GM19099 (cell line): ENCODE measurements at regions not wholly inside any gene's neighbourhood (a gene's known extent, or its start where the extent isn't known, plus 50 kb on each side); places are given as distances from the start of the nearest gene placed in this dataset.

Experiments
- POLR2A ChIP-seq: IDR thresholded peaks from 3 replicates; pipeline ENCODE4 v1.6.1; 2011; ENCODE audit warnings: low read depth; ENCODE audit not compliant: insufficient read length; ENCODE audit errors: extremely low read depth

- TF ChIP-seq POLR2A: no peak
Measured at GRCh38 chr14:65892315-65892714, 479.8 kb downstream of the FUT8 start.

DNA sequence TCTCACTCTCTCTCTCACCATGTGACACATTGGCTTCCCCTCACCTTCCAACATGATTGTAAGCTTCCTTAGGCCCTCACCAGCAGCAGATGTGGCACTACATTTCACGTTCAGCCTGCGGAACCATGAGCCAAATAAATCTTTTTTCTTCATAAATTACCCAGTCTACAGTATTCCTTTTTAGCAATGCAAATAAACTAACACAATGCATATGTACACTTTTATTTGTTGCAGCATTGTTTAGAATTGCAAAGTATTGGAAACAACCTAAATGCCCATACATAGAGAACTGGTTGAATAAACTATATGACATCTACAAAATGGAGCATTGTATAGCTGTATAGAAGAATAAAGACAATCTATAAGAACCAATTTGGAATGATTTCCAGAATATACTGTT, 487.6 kb downstream of the FUT8 start:
- no peak for TF ChIP-seq POLR2A

DNA sequence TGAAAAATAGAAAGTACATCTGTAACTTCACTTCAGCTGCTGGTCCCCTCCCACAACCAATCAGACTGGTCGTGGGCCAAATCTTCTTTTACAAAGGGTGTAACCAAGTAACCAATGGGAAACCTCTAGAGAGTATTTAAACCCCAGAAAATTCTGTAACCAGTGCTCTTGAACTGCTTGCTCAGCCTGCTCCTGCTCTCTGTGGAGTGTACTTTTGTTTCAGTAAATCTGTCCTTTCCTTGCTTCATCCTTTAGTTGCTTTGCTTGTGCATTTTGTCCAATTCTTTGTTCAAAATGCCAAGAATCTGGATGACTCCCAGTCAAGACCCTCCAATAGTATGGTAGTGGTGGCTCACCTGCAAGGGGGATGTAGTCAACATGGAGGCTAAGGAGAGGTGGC, 489.1 kb downstream of the FUT8 start:
- no peak for TF ChIP-seq POLR2A

DNA sequence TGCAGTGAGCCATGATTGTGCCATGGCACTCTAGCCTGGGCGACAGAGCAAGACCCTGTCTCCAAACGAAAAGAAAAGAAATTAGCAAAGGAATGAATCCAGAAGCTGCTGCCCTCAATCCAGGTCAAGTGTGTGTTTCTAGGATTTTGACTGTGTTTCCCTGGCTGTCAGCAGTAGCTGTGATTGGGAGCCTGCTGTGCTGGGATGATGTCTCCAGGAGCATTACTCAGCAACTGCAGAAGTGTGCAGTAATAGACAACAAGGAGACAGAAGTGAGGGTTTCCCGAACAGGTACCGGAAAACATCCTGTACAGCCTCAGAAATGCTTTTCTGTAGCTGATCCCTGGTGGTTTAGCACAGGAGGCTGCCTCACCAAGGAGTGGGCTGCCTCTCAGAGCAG, 492.5 kb downstream of the FUT8 start:
- TF ChIP-seq POLR2A: no peak

DNA sequence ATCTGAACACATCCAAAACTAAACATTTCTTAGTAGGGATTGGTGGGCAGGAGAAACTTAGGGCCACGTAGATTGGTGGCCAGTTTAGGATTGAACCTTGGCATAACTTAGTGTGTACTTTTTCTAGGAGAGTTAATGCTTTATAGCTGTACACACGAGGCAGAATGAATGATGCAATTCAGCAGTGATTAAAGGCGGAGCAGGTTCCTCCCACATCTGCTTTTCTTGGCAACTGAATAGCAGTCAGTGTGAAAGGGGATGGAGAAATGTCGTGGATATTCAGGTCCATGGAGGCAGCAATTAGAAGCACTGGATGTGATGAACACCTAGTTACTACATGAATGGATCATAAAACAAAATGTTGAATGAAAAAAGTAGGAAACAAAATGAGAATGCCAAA, 493.8 kb downstream of the FUT8 start:
- TF ChIP-seq POLR2A: no peak

- no peak for TF ChIP-seq POLR2A
Measured at GRCh38 chr14:65906948-65907347, 494.4 kb downstream of the FUT8 start.

GRCh38 chr14:65910108-65910786, 497.7 kb downstream of the FUT8 start:
- TF ChIP-seq POLR2A: no peak

DNA sequence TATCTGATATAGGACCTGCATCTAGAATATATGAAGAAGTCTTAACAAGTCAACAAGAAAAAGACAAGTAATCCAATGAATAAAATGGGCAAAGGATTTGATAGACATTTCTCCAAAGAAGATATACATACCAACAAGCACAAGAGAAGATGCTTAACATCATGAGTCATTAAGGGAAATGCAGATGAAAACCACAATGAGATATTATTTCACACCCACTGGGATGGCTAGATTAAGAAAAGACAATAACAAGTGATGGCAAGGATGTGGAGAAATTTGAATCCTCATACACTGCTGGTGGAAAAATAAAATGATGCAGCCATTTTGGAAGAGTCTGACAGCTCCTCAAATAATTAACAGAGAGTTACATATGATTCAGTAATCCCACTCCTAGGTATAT, 502.6 kb downstream of the FUT8 start:
- no peak for TF ChIP-seq POLR2A

GRCh38 chr14:65916055-65916454, 503.5 kb downstream of the FUT8 start:
- TF ChIP-seq POLR2A: no peak

DNA sequence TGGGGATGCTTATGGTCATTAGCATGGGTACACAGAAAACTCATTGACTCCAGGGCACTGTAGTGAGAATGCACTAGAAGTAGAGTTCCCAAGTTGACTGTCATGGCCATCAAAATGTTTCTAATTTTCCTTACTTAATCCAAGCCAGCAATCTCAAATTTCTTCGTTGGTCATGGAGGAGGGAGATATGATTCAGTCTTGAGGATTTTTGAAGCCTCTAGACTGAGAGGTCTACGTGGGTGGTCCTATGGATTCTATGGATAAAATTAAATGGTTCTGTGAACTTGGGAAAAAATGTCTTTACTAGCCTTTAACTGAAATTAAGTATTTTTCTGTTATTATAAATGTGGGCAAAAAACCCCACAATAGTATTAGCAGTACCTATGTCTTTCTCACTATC, 508.5 kb downstream of the FUT8 start:
- no peak for TF ChIP-seq POLR2A

DNA sequence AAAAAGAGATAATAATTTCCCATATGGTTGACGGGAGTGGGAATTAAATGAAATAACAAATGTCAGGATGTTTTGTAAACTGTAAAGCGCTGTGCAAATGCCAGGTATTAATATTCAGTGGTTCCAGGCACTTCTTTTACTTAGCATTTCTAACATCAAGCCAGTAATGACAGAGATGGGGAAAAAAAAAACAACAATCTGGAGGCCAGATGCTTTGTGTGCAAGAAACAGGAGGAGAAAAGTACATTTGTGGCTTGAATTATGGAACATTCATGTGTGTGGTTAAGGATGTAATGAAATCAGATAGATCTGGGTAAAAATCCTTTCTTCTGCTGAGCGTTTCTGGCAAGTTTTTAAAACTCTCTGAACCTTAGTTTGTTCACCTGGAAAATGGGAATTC, 509.6 kb downstream of the FUT8 start:
- no peak for TF ChIP-seq POLR2A

DNA sequence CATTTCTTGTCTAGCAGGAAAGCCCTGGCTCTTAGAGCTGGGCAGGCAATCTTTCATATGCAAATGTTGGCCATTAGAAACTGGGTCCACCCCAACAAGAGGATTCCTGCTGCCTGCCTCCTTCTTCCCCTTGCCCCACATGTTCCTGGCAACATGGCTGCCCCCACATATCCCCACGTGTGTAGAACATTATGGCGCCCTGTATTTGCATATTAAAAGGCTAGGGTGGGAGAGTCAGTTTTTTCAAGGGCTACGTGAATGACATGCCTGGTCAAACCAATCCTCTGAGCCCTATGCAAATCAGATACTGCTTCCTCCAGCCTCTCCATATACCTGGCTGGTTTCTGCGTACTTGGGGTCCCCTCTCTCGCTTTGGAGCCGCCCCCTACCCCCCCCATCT, 514.0 kb downstream of the FUT8 start:
- TF ChIP-seq POLR2A: no peak

GRCh38 chr14:65926935-65927700, 514.6 kb downstream of the FUT8 start:
- TF ChIP-seq POLR2A: no peak

GRCh38 chr14:65927931-65928356, 515.4 kb downstream of the FUT8 start:
- no peak for TF ChIP-seq POLR2A

- no peak for TF ChIP-seq POLR2A
Measured at GRCh38 chr14:65928995-65929394, 516.5 kb downstream of the FUT8 start.

DNA sequence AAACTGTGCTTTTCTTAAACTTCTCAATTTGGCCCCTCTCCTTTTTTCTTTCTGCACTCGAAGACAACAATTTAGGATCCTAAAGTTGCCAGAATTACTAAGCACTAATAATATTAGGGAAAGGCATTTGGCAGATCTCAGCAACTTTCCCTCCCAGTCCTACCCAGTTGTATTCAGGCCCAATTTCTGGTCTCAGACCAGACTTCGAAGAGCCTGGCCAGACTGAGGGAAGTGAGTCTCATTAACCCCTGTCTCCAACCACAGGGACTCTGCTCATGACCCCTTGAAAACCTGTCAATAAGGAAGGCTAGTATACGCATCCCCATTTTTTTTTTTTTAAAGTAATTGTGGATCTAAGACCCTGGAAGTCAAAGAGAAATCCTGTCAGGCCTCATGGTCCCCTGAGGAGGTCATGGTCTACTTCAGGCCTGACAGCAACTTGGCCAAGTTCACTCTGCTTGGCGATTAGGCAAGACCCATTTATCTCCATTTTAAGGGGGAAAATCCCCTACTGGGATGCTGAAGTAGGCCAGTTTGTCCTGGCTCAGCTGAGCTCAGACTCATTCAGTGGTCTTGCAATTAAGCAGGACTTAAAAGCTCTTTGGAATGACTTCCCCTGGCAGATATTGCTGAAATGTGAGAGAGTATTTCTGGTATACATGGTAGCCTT, 521.0 kb downstream of the FUT8 start:
- TF ChIP-seq POLR2A: no peak
